ENCODE measurements at regions not wholly inside any gene's neighbourhood (a gene's known extent, or its start where the extent isn't known, plus 50 kb on each side); places are given as distances from the start of the nearest gene placed in this dataset.

DNA sequence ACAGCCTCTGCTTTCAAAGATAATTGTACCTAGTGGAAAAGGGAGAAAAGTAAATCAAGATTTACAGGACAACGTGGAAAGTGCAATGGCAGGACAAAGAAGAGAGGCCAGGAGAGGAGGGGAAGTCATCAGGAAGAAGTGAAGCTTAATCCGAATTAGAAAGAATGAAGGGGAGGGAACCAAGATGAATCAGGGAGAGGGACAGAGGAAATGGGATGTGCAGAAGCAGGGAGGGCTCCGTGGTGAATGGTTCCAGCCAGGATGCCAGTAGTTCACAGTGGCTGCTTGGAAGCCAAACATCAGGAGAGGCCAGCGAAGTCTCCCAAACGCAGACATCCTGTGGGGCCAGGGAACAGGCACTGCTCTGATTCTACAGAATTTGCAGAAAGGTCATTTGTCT, 144.4 kb downstream of the LIG4 start (continued):
- TF ChIP-seq, protein P1, sequence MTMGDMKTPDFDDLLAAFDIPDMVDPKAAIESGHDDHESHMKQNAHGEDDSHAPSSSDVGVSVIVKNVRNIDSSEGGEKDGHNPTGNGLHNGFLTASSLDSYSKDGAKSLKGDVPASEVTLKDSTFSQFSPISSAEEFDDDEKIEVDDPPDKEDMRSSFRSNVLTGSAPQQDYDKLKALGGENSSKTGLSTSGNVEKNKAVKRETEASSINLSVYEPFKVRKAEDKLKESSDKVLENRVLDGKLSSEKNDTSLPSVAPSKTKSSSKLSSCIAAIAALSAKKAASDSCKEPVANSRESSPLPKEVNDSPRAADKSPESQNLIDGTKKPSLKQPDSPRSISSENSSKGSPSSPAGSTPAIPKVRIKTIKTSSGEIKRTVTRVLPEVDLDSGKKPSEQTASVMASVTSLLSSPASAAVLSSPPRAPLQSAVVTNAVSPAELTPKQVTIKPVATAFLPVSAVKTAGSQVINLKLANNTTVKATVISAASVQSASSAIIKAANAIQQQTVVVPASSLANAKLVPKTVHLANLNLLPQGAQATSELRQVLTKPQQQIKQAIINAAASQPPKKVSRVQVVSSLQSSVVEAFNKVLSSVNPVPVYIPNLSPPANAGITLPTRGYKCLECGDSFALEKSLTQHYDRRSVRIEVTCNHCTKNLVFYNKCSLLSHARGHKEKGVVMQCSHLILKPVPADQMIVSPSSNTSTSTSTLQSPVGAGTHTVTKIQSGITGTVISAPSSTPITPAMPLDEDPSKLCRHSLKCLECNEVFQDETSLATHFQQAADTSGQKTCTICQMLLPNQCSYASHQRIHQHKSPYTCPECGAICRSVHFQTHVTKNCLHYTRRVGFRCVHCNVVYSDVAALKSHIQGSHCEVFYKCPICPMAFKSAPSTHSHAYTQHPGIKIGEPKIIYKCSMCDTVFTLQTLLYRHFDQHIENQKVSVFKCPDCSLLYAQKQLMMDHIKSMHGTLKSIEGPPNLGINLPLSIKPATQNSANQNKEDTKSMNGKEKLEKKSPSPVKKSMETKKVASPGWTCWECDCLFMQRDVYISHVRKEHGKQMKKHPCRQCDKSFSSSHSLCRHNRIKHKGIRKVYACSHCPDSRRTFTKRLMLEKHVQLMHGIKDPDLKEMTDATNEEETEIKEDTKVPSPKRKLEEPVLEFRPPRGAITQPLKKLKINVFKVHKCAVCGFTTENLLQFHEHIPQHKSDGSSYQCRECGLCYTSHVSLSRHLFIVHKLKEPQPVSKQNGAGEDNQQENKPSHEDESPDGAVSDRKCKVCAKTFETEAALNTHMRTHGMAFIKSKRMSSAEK (CRISPR knock-in tag; IDR thresholded peaks at IDR 0.05; ENCODE audit: borderline replicate concordance): no peak

DNA sequence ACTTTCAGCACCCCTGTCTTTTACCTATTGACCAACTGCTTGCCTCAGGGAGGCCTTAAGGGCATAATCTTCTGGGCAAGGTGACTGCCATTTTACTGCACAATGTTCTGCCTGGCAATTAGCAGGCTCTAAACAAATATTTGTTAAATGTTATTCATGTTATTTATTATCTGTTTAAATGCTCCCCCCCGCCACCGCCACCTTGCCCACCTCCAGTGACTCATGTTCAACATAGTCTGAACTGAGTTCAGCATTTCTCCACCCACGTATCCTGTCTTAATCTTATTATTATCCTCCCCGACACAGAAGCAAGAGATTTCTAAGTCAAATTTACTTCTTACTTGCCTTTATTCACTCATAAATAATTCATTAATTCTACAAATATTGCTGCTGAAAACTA, 144.8 kb downstream of the LIG4 start:
- ChIA-PET POLR2A (no interaction called here), CTCF (interaction anchor here (0.8 kb wide), 1 partner anchor 85 kb away, joined by 3 read pairs; no protein-coding TSS in a partner anchor)
- Mint-ChIP-seq H3K27me3 (ENCODE audit: low read depth) (no peaks in the 10 kb centered on the region; the same call in 1 of the 2 replicates), H3K4me3 (no peak overlapping the region), H3K27ac (no peak overlapping the region), H3K4me1 (peaks cover 8% of the 10 kb centered on the region), H3K9me3 (peaks cover 52% of the 10 kb centered on the region), H3K36me3 (peaks cover 40% of the 10 kb centered on the region)
- DNase-seq (ENCODE audit: low spot score) (no peak), ATAC-seq (no peak)
- TF ChIP-seq, protein P2, sequence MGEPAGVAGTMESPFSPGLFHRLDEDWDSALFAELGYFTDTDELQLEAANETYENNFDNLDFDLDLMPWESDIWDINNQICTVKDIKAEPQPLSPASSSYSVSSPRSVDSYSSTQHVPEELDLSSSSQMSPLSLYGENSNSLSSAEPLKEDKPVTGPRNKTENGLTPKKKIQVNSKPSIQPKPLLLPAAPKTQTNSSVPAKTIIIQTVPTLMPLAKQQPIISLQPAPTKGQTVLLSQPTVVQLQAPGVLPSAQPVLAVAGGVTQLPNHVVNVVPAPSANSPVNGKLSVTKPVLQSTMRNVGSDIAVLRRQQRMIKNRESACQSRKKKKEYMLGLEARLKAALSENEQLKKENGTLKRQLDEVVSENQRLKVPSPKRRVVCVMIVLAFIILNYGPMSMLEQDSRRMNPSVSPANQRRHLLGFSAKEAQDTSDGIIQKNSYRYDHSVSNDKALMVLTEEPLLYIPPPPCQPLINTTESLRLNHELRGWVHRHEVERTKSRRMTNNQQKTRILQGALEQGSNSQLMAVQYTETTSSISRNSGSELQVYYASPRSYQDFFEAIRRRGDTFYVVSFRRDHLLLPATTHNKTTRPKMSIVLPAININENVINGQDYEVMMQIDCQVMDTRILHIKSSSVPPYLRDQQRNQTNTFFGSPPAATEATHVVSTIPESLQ (CRISPR knock-in tag; IDR thresholded peaks at IDR 0.05): no peak
- TF ChIP-seq PRRX2 (CRISPR knock-in tag; IDR thresholded peaks at IDR 0.05): no peak
- TF ChIP-seq ZNF671 (CRISPR knock-in tag; IDR thresholded peaks at IDR 0.05): no peak
- no peak for TF ChIP-seq E2F5 (CRISPR knock-in tag; IDR thresholded peaks at IDR 0.05)
- TF ChIP-seq NFATC4 (CRISPR knock-in tag; IDR thresholded peaks at IDR 0.05): no peak
- no peak for TF ChIP-seq ATF1 (CRISPR knock-in tag; IDR thresholded peaks at IDR 0.05)
- no peak for TF ChIP-seq ELF4 (CRISPR knock-in tag; IDR thresholded peaks at IDR 0.05; ENCODE audit: low read depth)
- TF ChIP-seq, protein P3, sequence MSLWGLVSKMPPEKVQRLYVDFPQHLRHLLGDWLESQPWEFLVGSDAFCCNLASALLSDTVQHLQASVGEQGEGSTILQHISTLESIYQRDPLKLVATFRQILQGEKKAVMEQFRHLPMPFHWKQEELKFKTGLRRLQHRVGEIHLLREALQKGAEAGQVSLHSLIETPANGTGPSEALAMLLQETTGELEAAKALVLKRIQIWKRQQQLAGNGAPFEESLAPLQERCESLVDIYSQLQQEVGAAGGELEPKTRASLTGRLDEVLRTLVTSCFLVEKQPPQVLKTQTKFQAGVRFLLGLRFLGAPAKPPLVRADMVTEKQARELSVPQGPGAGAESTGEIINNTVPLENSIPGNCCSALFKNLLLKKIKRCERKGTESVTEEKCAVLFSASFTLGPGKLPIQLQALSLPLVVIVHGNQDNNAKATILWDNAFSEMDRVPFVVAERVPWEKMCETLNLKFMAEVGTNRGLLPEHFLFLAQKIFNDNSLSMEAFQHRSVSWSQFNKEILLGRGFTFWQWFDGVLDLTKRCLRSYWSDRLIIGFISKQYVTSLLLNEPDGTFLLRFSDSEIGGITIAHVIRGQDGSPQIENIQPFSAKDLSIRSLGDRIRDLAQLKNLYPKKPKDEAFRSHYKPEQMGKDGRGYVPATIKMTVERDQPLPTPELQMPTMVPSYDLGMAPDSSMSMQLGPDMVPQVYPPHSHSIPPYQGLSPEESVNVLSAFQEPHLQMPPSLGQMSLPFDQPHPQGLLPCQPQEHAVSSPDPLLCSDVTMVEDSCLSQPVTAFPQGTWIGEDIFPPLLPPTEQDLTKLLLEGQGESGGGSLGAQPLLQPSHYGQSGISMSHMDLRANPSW (CRISPR knock-in tag; conservative IDR thresholded peaks at IDR 0.05; ENCODE audit: low read depth): no peak
- TF ChIP-seq, protein P4, sequence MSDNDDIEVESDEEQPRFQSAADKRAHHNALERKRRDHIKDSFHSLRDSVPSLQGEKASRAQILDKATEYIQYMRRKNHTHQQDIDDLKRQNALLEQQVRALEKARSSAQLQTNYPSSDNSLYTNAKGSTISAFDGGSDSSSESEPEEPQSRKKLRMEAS (CRISPR knock-in tag; IDR thresholded peaks at IDR 0.05): no peak
- no peak for TF ChIP-seq ZNF396 (CRISPR knock-in tag; IDR thresholded peaks at IDR 0.05; ENCODE audit: borderline replicate concordance)
- TF ChIP-seq SMAD4 (CRISPR knock-in tag; IDR thresholded peaks at IDR 0.05): no peak
- TF ChIP-seq ZNF425 (CRISPR knock-in tag; conservative IDR thresholded peaks at IDR 0.05): no peak
- no peak for TF ChIP-seq NR2C2 (CRISPR knock-in tag; IDR thresholded peaks at IDR 0.05)
- no peak for TF ChIP-seq NFE2L1 (CRISPR knock-in tag; IDR thresholded peaks at IDR 0.05)
- TF ChIP-seq, protein P5, sequence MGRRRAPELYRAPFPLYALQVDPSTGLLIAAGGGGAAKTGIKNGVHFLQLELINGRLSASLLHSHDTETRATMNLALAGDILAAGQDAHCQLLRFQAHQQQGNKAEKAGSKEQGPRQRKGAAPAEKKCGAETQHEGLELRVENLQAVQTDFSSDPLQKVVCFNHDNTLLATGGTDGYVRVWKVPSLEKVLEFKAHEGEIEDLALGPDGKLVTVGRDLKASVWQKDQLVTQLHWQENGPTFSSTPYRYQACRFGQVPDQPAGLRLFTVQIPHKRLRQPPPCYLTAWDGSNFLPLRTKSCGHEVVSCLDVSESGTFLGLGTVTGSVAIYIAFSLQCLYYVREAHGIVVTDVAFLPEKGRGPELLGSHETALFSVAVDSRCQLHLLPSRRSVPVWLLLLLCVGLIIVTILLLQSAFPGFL (CRISPR knock-in tag; IDR thresholded peaks at IDR 0.05; ENCODE audit: borderline replicate concordance): no peak
- TF ChIP-seq NFYB (CRISPR knock-in tag; conservative IDR thresholded peaks at IDR 0.05; ENCODE audit: low read depth): no peak
- TF ChIP-seq MYBL2 (CRISPR knock-in tag; IDR thresholded peaks at IDR 0.05): no peak
- TF ChIP-seq GRHL2 (CRISPR knock-in tag; IDR thresholded peaks at IDR 0.05; ENCODE audit: insufficient replicate concordance, severe bottlenecking): no peak
- TF ChIP-seq RELA (CRISPR knock-in tag; IDR thresholded peaks at IDR 0.05; ENCODE audit: borderline replicate concordance): no peak
